Thoracic aorta (tissue), 2 donors: ENCODE measurements at regions not wholly inside any gene's neighbourhood (a gene's known extent, or its start where the extent isn't known, plus 50 kb on each side); places are given as distances from the start of the nearest gene placed in this dataset.
A peak's percentile ranks its signal among the peaks of the same experiment; 100 is the strongest.
"Not testable (repeated sequence)": the region's sequence is repeated elsewhere in the genome, so short reads cannot be mapped to it uniquely, and the experiment has no call there.

Source experiments
- ATAC-seq: fragments of 150-250 bp; one replicate; pipeline ENCODE4 v1.8.0; 2017; ENCODE audit warnings: low read depth; ENCODE audit not compliant: insufficient number of reproducible peaks, low FRiP score
- DNase-seq: peaks from one replicate; pipeline ENCODE4 v3.0.0-alpha.2; 2020; ENCODE audit warnings: low spot score
- H3K27ac ChIP-seq, 2 donors: fragments of 200-600 bp; sonication (generic); 1 replicate in 1 of 2; 2 replicates in 1 of 2; pipeline ENCODE4 v1.5.1; 2016; ENCODE audit warnings: mild to moderate bottlenecking in 2 of 2, moderate library complexity in 2 of 2
- H3K27me3 ChIP-seq: fragments of 200-600 bp; sonication (generic); replicated peaks from 2 replicates; pipeline ENCODE4 v1.6.0; 2016; ENCODE audit warnings: mild to moderate bottlenecking; ENCODE audit not compliant: insufficient read depth
- H3K36me3 ChIP-seq: fragments of 200-600 bp; sonication (generic); one replicate; pipeline ENCODE4 v1.5.1; 2016
- H3K4me1 ChIP-seq, 2 donors: fragments of 200-600 bp; sonication (generic); 1 replicate in 1 of 2; 2 replicates in 1 of 2; pipeline versions ENCODE4 v1.5.1 to v1.6.0; 2016; ENCODE audit warnings: low read depth in 2 of 2, mild to moderate bottlenecking in 1 of 2; ENCODE audit not compliant: control insufficient read depth in 1 of 2
- H3K4me3 ChIP-seq: fragments of 200-600 bp; sonication (generic); 2 replicates; pipeline ENCODE4 v1.5.1; 2016; ENCODE audit warnings: mild to moderate bottlenecking
- H3K9me3 ChIP-seq: fragments of 200-600 bp; sonication (generic); 2 replicates; pipeline ENCODE4 v1.5.1; 2016
- TF ChIP-seq, protein P1 (sequence below): fragments of 200-600 bp; sonication (generic); IDR thresholded peaks from one replicate; pipeline ENCODE4 v1.5.1; 2019; ENCODE audit warnings: antibody characterized with exemption

DNA sequence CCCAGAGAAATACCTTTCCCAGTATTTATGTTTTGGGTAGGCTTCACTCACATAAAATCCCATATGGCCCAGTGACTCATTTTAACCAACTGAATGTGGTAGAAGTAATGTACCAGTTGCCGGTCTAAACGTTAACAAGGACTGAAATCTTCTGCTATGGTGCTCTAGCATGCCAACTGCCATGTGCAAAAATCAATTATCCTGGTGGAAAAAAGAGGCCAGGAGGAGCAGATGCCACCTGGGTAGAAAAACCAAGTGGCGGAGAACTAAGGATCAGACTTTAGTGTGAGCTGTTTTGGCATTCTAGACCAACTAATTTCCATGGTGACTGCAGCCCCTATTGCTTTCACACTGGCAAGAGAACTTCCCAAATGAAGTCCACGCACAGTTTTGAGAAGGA, 1660.7 kb upstream of the ADGRL3 start:
- TF ChIP-seq, protein P1, sequence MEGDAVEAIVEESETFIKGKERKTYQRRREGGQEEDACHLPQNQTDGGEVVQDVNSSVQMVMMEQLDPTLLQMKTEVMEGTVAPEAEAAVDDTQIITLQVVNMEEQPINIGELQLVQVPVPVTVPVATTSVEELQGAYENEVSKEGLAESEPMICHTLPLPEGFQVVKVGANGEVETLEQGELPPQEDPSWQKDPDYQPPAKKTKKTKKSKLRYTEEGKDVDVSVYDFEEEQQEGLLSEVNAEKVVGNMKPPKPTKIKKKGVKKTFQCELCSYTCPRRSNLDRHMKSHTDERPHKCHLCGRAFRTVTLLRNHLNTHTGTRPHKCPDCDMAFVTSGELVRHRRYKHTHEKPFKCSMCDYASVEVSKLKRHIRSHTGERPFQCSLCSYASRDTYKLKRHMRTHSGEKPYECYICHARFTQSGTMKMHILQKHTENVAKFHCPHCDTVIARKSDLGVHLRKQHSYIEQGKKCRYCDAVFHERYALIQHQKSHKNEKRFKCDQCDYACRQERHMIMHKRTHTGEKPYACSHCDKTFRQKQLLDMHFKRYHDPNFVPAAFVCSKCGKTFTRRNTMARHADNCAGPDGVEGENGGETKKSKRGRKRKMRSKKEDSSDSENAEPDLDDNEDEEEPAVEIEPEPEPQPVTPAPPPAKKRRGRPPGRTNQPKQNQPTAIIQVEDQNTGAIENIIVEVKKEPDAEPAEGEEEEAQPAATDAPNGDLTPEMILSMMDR = no peak
- H3K4me1 ChIP-seq = no peaks in the 10 kb centered on the region
- H3K27me3 ChIP-seq = no peaks in the 10 kb centered on the region
- no peak for ATAC-seq
- no peaks in the 10 kb centered on the region for H3K9me3 ChIP-seq
- H3K27ac ChIP-seq = no peak overlapping the region
- no peak overlapping the region for H3K4me3 ChIP-seq
- no peaks in the 10 kb centered on the region for H3K36me3 ChIP-seq
- DNase-seq = no peak

DNA sequence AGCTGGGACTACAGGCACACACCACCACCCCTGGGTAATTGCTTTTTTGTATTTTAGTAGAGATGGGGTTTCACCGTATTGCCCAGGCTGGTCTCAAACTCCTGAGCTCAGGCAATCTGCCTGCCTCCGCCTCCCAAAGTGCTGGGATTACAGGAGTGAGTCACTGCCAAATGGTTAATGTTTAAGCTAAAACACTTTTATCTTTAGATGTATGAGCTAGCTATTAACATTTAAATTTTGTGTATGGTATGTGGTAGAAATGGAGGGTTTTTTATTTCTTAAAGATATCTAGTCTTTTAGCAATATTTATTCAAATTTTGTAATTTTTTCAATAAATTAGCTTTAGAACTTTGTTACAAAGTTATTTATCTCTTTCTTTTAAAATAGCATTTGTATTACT, 1659.8 kb upstream of the ADGRL3 start:
- H3K27ac ChIP-seq = no peak overlapping the region
- no peaks in the 10 kb centered on the region for H3K9me3 ChIP-seq
- H3K27me3 ChIP-seq = no peaks in the 10 kb centered on the region
- H3K4me3 ChIP-seq = no peak overlapping the region
- TF ChIP-seq, protein P1 = no peak
- no peaks in the 10 kb centered on the region for H3K36me3 ChIP-seq
- ATAC-seq (no peak), DNase-seq (no peak)
- H3K4me1 ChIP-seq = no peaks in the 10 kb centered on the region

DNA sequence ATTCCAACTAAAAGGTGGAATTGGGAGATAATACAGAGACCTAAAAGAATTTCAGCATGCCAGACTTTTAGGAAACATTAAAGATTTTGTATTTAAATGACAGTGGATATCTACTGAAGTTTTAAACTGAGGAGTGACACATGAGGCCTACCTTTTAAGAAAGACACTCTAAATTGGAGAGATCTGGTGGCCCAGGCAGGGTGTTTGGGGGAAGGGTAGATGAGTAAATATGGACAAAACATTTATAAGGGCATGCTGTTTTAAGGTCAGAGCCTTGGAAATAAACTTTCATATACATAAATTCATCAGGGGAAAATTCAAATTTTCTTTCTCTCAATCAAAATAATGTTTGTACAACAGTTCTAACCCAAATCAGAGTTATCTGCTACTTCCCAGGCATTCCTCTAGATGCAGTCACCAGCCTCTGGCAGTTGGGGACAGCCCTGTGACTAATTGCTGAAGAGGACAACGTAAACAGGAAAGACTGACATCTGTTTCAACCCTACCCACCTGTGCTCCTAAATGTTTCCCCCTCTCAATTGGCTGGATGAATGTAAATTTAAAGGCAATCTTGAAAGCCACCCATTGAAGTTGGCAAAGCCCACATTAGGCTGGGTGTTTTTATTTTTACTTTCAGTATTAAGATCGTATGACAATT, 1646.9 kb upstream of the ADGRL3 start:
- DNase-seq (no peak), ATAC-seq (no peak)
- Histone ChIP-seq H3K36me3 (no peaks in the 10 kb centered on the region), H3K9me3 (no peaks in the 10 kb centered on the region), H3K4me3 (peak overlapping the region; percentile 66), H3K4me1 (no peaks in the 10 kb centered on the region), H3K27ac (no peak overlapping the region), H3K27me3 (no peaks in the 10 kb centered on the region)
- TF ChIP-seq, protein P1 = no peak

DNA sequence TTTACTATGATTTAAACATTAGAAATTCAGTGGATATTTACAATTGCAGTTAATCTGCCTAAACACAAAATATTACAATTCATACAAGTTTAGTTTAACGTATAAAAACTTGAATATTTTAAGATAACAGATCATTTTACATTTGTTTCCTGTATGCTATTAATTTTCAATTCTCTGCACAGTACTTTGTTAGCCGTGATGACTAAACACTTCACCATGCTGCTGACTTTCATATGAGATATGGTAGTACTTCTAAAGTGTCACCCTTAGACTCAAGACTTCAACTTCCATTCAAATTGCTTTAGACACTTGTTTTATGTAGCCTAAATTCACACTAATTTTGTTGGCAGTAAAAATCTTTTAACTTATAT, 1646.4 kb upstream of the ADGRL3 start:
- Histone ChIP-seq H3K27ac (no peak overlapping the region), H3K36me3 (no peaks in the 10 kb centered on the region), H3K27me3 (no peaks in the 10 kb centered on the region), H3K9me3 (no peaks in the 10 kb centered on the region), H3K4me3 (peak overlapping the region; percentile 66), H3K4me1 (no peaks in the 10 kb centered on the region)
- no peak for ATAC-seq
- DNase-seq = no peak
- TF ChIP-seq, protein P1 = no peak

DNA sequence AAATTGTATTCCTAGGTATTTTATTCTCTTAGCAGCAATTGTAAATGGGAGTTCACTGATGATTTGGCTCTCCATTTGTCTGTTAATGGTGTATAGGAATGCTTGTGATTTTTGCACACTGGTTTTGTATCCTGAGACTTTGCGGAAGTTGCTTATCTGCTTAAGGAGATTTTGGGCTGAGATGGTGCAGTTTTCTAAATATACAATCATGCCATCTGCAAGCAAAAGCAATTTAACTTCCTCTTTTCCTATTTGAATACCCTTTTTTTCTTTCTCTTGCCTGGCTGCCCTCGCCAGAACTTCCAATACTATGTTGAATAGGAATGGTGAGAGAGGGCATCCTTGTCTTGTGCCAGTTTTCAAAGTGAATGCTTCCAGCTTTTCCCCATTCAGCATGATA, 1643.9 kb upstream of the ADGRL3 start:
- H3K27ac ChIP-seq, H3K9me3 ChIP-seq, H3K4me1 ChIP-seq, H3K36me3 ChIP-seq, H3K27me3 ChIP-seq, ATAC-seq, H3K4me3 ChIP-seq, DNase-seq: not testable (repeated sequence)

DNA sequence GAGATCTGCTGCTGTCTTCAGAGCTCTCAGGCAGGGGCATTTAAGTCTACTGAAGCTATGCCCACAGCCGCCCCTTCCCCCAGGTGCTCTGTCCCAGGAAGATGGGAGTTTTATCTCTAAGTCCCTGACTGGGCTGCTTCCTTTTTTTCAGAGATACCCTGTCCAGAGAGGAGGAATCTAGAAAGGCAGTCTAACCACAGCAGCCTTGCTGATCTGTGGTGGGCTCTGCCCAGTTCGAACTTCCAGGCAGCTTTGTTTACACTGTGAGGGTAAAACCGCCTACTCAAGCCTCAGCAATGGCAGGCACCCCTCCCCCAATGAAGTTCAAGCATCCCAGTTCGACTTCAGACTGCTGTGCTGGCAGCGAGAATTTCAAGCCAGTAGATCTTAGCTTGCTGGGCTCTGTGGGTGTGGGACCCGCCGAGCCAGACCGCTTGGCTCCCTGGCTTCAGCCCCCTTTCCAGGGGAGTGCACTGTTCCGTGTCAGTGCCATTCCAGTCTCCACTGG, 1639.9 kb upstream of the ADGRL3 start:
- H3K36me3 ChIP-seq, H3K9me3 ChIP-seq, H3K27ac ChIP-seq, ATAC-seq, H3K27me3 ChIP-seq, H3K4me3 ChIP-seq, DNase-seq, H3K4me1 ChIP-seq: not testable (repeated sequence)
